Esophagus squamous epithelium (tissue), 5 donors: ENCODE measurements at regions not wholly inside any gene's neighbourhood (a gene's known extent, or its start where the extent isn't known, plus 50 kb on each side); places are given as distances from the start of the nearest gene placed in this dataset.

Experiments used
- DNase-seq: peaks from one replicate; lab custom pipeline; 2025; lab: John Stamatoyannopoulos, UW
- H3K27ac ChIP-seq, 4 donors: fragments of 200-600 bp; sonication (generic); one replicate each; pipeline ENCODE4 v1.5.1; 2016 to 2019; ENCODE audit warnings: mild to moderate bottlenecking in 1 of 4
- H3K27me3 ChIP-seq, 4 donors: fragments of 200-600 bp; sonication (generic); 1 replicate in 3 of 4; 2 replicates in 1 of 4; pipeline versions ENCODE4 v1.5.1 to v1.6.0; 2017 to 2021; ENCODE audit warnings: antibody characterized with exemption in 1 of 4
- H3K36me3 ChIP-seq, 3 donors: fragments of 200-600 bp; sonication (generic); one replicate each; pipeline ENCODE4 v1.5.1; 2016 to 2019
- H3K4me1 ChIP-seq, 3 donors: fragments of 200-600 bp; sonication (generic); one replicate each; pipeline ENCODE4 v1.5.1; 2017 to 2019
- H3K4me3 ChIP-seq, 4 donors: fragments of 200-600 bp; sonication (generic); 1 replicate in 3 of 4; 2 replicates in 1 of 4; pipeline ENCODE4 v1.5.1; 2016 to 2019; ENCODE audit warnings: mild to moderate bottlenecking in 2 of 4, moderate library complexity in 1 of 4
- H3K9me3 ChIP-seq, 3 donors: fragments of 200-600 bp; sonication (generic); one replicate each; pipeline ENCODE4 v1.5.1; 2016 to 2019
- POLR2A ChIP-seq, 4 donors: fragments of 450-650 bp; IDR thresholded peaks; one replicate each; pipeline ENCODE4 v1.6.1; 2017; ENCODE audit warnings: antibody characterized with exemption in 4 of 4, mild to moderate bottlenecking in 4 of 4, moderate library complexity in 3 of 4
- WGBS, 2 donors: methylation state at CpG; one replicate each; pipeline ENCODE4 v1.1.5; 2018; 5-methylcytosine and 5-hydroxymethylcytosine counted together
- intact Hi-C: fragments of 100-400 bp; cut with DNase I; formaldehyde crosslinking; loops from one replicate; pipeline ENCODE4 v1.15.0; 2022
- TF ChIP-seq, protein P1 (sequence below), 6 experiments: fragments of 450-650 bp in 4 of 6; fragments of 200-600 bp in 2 of 6; sonication (generic) in 2 of 6; IDR thresholded peaks; one replicate each; pipeline ENCODE4 v1.5.1; 2016 to 2019; ENCODE audit warnings: antibody characterized with exemption in 6 of 6, mild to moderate bottlenecking in 4 of 6, moderate library complexity in 4 of 6
- donor health status: DM: yes; HTN: yes; CAD: no.

DNA sequence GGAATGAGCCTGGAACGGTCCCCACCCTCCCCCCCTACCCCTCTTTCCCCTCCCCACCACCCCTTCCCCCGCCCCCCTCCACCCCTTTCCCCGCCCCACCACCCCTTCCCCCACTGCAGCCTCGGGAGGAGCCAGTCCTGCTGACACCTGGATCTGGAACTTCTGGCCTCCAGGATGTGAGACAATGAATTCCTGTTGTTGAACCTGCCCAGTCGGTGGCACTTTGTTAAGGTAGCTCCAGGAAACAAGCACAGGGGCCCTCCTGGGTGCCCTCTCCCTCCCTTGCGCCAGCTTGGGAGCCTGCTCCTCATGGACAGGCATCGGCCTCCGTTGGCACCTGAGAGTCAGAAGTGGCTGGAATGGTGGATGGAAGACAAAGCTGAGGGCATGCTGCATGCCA lies 152.4 kb upstream of the FOXF1 start:
- H3K27me3 ChIP-seq = peaks cover 0 to 57% (median 0%) of the 10 kb centered on the region in 4 donors

DNA sequence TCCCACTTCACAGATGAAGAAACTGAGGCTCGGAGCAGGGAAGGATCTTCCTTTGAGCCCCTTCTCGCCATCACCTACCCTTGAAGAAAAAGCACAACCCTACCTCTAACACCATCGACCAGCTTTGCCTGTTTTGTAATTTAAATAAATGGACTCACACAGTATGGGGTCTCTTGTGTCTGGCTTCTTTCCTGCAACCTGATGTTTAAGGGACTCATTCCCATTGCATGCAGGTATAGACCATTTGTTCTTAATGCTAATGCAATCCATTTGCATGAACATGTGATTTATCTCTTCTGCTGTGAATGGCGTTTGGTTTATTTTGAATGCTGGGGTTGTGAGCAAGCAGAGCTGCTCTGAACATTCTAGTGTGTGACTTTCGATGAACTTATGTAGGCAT lies 150.8 kb upstream of the FOXF1 start:
- no peak overlapping the region for H3K27ac ChIP-seq
- TF ChIP-seq, protein P1, sequence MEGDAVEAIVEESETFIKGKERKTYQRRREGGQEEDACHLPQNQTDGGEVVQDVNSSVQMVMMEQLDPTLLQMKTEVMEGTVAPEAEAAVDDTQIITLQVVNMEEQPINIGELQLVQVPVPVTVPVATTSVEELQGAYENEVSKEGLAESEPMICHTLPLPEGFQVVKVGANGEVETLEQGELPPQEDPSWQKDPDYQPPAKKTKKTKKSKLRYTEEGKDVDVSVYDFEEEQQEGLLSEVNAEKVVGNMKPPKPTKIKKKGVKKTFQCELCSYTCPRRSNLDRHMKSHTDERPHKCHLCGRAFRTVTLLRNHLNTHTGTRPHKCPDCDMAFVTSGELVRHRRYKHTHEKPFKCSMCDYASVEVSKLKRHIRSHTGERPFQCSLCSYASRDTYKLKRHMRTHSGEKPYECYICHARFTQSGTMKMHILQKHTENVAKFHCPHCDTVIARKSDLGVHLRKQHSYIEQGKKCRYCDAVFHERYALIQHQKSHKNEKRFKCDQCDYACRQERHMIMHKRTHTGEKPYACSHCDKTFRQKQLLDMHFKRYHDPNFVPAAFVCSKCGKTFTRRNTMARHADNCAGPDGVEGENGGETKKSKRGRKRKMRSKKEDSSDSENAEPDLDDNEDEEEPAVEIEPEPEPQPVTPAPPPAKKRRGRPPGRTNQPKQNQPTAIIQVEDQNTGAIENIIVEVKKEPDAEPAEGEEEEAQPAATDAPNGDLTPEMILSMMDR (IDR thresholded peaks at IDR 0.05) = no peak
- no peak for TF ChIP-seq POLR2A (IDR thresholded peaks at IDR 0.05)
- intact Hi-C loops = no loop called here
- H3K4me1 ChIP-seq = peaks cover 0 to 13% (median 0%) of the 10 kb centered on the region in 3 donors
- H3K36me3 ChIP-seq = no peaks in the 10 kb centered on the region
- no peak for DNase-seq
- no peak overlapping the region for H3K4me3 ChIP-seq
- WGBS, 2 donors = 46 to 53% methylated on average over 4 to 5 of the region's 5 CpGs
- peaks cover 0 to 52% (median 0%) of the 10 kb centered on the region in 4 donors for H3K27me3 ChIP-seq
- H3K9me3 ChIP-seq = no peaks in the 10 kb centered on the region

More for the DNA sequence above, 152.4 kb upstream of the FOXF1 start:
- no CpG with 5 or more reads among the region's 8 CpGs for WGBS, 2 donors
- intact Hi-C loops = no loop called here
- H3K27ac ChIP-seq = no peak overlapping the region
- no peak for TF ChIP-seq POLR2A (IDR thresholded peaks at IDR 0.05)
- TF ChIP-seq, protein P1 (IDR thresholded peaks at IDR 0.05) = no peak
- H3K4me1 ChIP-seq = no peaks in the 10 kb centered on the region
- no peaks in the 10 kb centered on the region for H3K36me3 ChIP-seq
- no peaks in the 10 kb centered on the region for H3K9me3 ChIP-seq
- no peak for DNase-seq
- H3K4me3 ChIP-seq = no peak overlapping the region

DNA sequence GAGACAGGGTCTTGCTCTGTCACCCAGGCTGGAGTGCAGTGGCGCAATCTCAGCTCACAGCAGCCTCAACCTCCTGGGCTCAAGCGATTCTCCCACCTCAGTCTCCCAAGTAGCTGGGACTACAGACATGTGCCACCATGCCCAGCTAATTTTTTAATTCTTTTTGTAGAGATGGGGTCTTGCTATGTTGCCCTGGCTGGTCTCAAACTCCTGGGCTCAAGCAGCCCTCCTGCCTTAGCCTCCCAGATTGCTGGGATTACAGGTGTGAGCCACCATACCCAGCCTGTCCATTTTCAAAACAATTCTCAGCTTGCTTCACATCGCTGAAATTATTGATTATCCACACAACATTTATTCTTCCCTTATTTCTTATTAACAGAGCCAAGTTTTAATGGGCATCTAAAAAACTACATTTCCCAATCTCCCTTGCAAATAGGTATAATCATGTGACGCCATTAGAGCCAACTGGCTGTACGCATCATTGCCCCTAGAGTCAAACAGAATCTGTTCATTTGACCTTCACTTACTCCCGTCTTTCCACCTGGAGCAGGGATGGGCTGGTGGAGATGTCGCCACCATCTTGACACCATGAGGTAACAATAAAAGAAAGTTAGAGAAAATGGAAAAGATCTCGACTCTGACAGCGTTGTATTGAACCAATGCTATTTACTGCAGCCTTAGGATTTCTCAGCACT lies 148.0 kb upstream of the FOXF1 start:
- Histone ChIP-seq H3K9me3 (no peaks in the 10 kb centered on the region), H3K27ac (peak overlapping the region in 3 of 4 donors; percentile 26 to 79 (median 29)), H3K27me3 (peaks cover 0 to 57% (median 0%) of the 10 kb centered on the region in 4 donors), H3K4me1 (peaks cover 0 to 19% (median 0%) of the 10 kb centered on the region in 3 donors), H3K36me3 (no peaks in the 10 kb centered on the region), H3K4me3 (no peak overlapping the region)
- TF ChIP-seq POLR2A (IDR thresholded peaks at IDR 0.05) = no peak
- TF ChIP-seq, protein P1 (IDR thresholded peaks at IDR 0.05) = no peak
- intact Hi-C loops = no loop called here
- 84 to 87% methylated on average over 9 of the region's 9 CpGs for WGBS, 2 donors
- DNase-seq = no peak

DNA sequence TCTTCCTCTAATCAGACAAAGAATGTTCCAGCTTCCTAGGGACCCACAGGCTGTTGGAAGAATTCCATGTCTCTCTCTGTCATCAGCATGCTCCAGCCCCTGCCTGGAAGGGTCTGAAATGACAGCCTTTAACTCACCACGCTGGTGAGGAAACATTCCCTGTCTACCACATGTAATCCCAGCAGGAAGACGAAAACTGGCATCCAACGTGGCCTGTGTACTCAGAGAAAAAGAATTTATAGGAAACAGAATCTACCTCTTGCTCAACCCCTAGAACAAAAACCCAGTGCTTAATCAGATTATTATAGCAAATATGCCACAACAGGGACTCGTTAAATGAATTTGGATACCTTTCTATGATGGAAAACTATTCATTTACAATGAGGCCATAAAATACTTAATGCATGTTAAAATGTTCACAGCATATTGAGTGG lies 147.3 kb upstream of the FOXF1 start:
- H3K9me3 ChIP-seq = no peaks in the 10 kb centered on the region
- H3K27me3 ChIP-seq = peaks cover 0 to 55% (median 0%) of the 10 kb centered on the region in 4 donors
- no peaks in the 10 kb centered on the region for H3K36me3 ChIP-seq
- DNase-seq = no peak
- H3K27ac ChIP-seq = peak overlapping the region in 3 of 4 donors; percentile 31 to 79 (median 49)
- intact Hi-C loops = no loop called here
- no peak overlapping the region for H3K4me3 ChIP-seq
- no peak for TF ChIP-seq POLR2A (IDR thresholded peaks at IDR 0.05)
- TF ChIP-seq, protein P1 (IDR thresholded peaks at IDR 0.05) = no peak
- peaks cover 0 to 19% (median 0%) of the 10 kb centered on the region in 3 donors for H3K4me1 ChIP-seq
- WGBS, 2 donors = 22 to 25% methylated on average over 3 to 4 of the region's 4 CpGs

DNA sequence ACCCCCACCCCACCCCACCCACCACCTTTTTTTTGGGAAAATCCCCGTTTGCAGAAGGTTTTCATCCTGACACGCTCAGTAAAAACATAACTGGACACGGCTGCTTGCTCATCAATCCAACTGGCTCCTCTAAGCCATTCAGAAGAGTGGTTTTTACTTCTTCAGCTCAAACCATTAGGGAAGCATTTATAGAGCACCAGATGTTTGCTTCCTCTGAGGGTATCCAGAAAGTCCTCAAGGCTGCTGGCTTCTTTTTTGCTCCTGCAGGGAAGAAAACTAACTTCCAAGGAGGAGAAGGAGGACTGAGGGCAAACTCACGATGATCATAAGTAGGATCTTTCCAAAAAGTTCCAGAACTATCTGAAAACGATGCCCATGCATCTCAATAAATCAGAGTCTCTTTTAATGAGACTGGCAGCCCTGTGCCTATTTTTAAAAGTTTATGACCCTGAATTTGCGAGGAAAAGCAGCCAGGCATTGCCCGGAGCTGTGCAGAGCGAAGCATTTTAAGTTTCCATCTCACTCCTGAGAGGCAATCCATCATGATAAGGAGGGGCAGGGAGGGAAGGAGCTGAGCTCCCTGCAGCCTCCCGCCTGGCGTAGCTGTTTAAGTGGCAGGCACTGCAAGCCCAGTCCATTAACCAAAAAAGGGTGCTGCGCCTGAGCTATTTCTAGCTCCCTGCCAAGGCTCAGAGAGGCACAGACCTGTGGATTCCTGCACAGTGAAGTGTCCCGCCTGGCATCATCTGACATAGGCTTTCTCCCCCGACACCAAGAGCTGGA lies 146.3 kb upstream of the FOXF1 start:
- H3K9me3 ChIP-seq = no peaks in the 10 kb centered on the region
- peaks cover 0 to 54% (median 0%) of the 10 kb centered on the region in 4 donors for H3K27me3 ChIP-seq
- intact Hi-C loops = no loop called here
- no peaks in the 10 kb centered on the region for H3K36me3 ChIP-seq
- WGBS, 2 donors = 29 to 46% methylated on average over 8 to 13 of the region's 13 CpGs
- H3K4me3 ChIP-seq = no peak overlapping the region
- TF ChIP-seq, protein P1 (IDR thresholded peaks at IDR 0.05) = no peak
- no peak for TF ChIP-seq POLR2A (IDR thresholded peaks at IDR 0.05)
- no peak for DNase-seq
- H3K27ac ChIP-seq = peak overlapping the region in 3 of 4 donors; percentile 78 to 87 (median 79)
- H3K4me1 ChIP-seq = peaks cover 0 to 19% (median 0%) of the 10 kb centered on the region in 3 donors
